Panc1 (cell line): ENCODE measurements at regions not wholly inside any gene's neighbourhood (a gene's known extent, or its start where the extent isn't known, plus 50 kb on each side); places are given as distances from the start of the nearest gene placed in this dataset.
"Not testable (repeated sequence)": the region's sequence is repeated elsewhere in the genome, so short reads cannot be mapped to it uniquely, and the experiment has no call there.

ENCODE experiments used
- ATAC-seq: fragments of 200-7000 bp; cut with Tn5 transposase; 2 replicates; pipeline ENCODE4 v1.9.1; 2020; ENCODE audit warnings: mild to moderate bottlenecking, moderate library complexity
- BruUV-seq: library from RNA; stranded (reverse); fragments of 400-500 nt; replicated peaks from 2 replicates; lab custom pipeline; 2021; lab: Mats Ljungman, UMichigan
- CTCF ChIA-PET: fragments of 300-600 bp; sonication (Branson Sonifier 250); formaldehyde crosslinking; loops from one replicate; lab custom pipeline; 2022; ENCODE audit warnings: antibody characterized with exemption; lab: Charles Lee
- POLR2A ChIA-PET: fragments of 300-600 bp; sonication (Branson Sonifier 250); formaldehyde crosslinking; loops from one replicate; lab custom pipeline; 2022; ENCODE audit warnings: antibody characterized with exemption; lab: Charles Lee
- DNase-seq: peaks from one replicate; pipeline ENCODE4 v3.0.0-alpha.2; 2010; ENCODE audit warnings: low read depth, low spot score
- H3K27ac ChIP-seq: 2 replicates; pipeline ENCODE4 v1.5.1; 2011; ENCODE audit warnings: mild to moderate bottlenecking, low read length, inconsistent platforms
- H3K27me3 ChIP-seq: fragments of 200-500 bp; sonication (Bioruptor generic); 2 replicates; pipeline ENCODE4 v1.6.0; 2014; ENCODE audit warnings: low read length, inconsistent platforms; ENCODE audit not compliant: control insufficient read depth, insufficient read depth
- H3K36me3 ChIP-seq: fragments of 200-500 bp; sonication (Bioruptor generic); 2 replicates; pipeline ENCODE4 v1.5.1; 2014; ENCODE audit warnings: inconsistent platforms, mild to moderate bottlenecking, low read length, moderate library complexity; ENCODE audit not compliant: control insufficient read depth, insufficient read depth
- H3K4me1 ChIP-seq: 2 replicates; pipeline ENCODE4 v1.5.1; 2011; ENCODE audit warnings: inconsistent platforms, mild to moderate bottlenecking, low read length, moderate library complexity; ENCODE audit not compliant: control insufficient read depth, insufficient read depth
- H3K4me3 ChIP-seq, 2 experiments: 2 replicates each; pipeline ENCODE4 v1.5.1; 2011 to 2012; ENCODE audit warnings: low read depth in 2 of 2, low read length in 2 of 2, mild to moderate bottlenecking in 2 of 2, inconsistent platforms in 1 of 2, moderate library complexity in 1 of 2
- H3K9me3 ChIP-seq: fragments of 200-500 bp; sonication (Bioruptor generic); 2 replicates; pipeline ENCODE4 v1.5.1; 2014; ENCODE audit warnings: low read depth, mild to moderate bottlenecking, inconsistent platforms, low read length, moderate library complexity; ENCODE audit not compliant: control insufficient read depth, insufficient read depth
- POLR2AphosphoS5 ChIP-seq: IDR thresholded peaks from 2 replicates; pipeline ENCODE4 v1.6.1; 2012; ENCODE audit warnings: mild to moderate bottlenecking, low read depth, low read length, moderate library complexity
- SIN3A ChIP-seq: IDR thresholded peaks from 2 replicates; pipeline ENCODE4 v1.6.1; 2012; ENCODE audit warnings: low read depth, mild to moderate bottlenecking, low read length, moderate library complexity, borderline replicate concordance; ENCODE audit not compliant: insufficient read depth
- TCF7L2 ChIP-seq: IDR thresholded peaks from 2 replicates; pipeline ENCODE4 v1.6.1; 2011; ENCODE audit warnings: mild to moderate bottlenecking, low read depth, low read length, inconsistent platforms
- in situ Hi-C: cut with HindIII; loops from 2 replicates; pipeline ENCODE4 v1.10.0; 2016; ENCODE audit warnings: low sequenced_read_pairs, low pct_unique_long_range_greater_than_20kb
- intact Hi-C: fragments of 100-400 bp; cut with micrococcal nuclease; formaldehyde crosslinking; loops from one replicate; pipeline ENCODE4 v1.10.0; 2022; ENCODE audit not compliant: unreplicated experiment
- TF ChIP-seq, protein P1 (sequence below): fragments of 450-650 bp; IDR thresholded peaks from 2 replicates; pipeline ENCODE4 v1.5.1; 2017; ENCODE audit warnings: mild to moderate bottlenecking
- TF ChIP-seq, protein P2 (sequence below), 2 experiments: IDR thresholded peaks; 2 replicates each; pipeline ENCODE4 v1.6.1; 2011 to 2012; ENCODE audit warnings: low read depth in 2 of 2, control low read depth in 1 of 2, low read length in 1 of 2, mild to moderate bottlenecking in 1 of 2, moderate library complexity in 1 of 2; ENCODE audit not compliant: insufficient read depth in 1 of 2

DNA sequence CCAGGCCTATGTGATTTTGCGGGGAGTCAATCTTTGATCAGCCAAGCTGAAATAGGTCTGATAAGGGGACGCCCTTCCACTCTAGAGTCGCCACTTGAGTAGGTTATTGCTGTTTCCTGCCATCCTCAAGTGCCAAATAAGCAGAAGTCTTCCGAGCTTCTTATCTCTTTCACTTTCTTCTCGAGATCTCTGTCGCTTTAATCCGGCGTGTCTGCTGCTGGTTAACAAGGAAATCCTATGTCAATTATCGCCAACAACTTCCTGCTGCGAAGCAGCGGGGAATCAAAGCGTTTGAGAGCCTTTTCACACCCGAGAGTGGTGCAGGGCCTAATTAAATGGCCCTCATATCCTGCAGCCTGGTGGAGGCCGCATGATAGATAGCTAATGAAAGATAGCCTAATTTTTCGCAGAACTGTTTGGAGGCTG, 215.9 kb downstream of the RAB11FIP2 start:
- no TSS peak for BruUV-seq
- CTCF ChIA-PET: no interaction called here
- in situ Hi-C loops (no loop called here), intact Hi-C loops (no loop called here)
- DNase-seq (no peak), ATAC-seq (no peak)
- no peak for TF ChIP-seq POLR2AphosphoS5
- TF ChIP-seq, protein P1, sequence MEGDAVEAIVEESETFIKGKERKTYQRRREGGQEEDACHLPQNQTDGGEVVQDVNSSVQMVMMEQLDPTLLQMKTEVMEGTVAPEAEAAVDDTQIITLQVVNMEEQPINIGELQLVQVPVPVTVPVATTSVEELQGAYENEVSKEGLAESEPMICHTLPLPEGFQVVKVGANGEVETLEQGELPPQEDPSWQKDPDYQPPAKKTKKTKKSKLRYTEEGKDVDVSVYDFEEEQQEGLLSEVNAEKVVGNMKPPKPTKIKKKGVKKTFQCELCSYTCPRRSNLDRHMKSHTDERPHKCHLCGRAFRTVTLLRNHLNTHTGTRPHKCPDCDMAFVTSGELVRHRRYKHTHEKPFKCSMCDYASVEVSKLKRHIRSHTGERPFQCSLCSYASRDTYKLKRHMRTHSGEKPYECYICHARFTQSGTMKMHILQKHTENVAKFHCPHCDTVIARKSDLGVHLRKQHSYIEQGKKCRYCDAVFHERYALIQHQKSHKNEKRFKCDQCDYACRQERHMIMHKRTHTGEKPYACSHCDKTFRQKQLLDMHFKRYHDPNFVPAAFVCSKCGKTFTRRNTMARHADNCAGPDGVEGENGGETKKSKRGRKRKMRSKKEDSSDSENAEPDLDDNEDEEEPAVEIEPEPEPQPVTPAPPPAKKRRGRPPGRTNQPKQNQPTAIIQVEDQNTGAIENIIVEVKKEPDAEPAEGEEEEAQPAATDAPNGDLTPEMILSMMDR: no peak
- TF ChIP-seq SIN3A: no peak
- TF ChIP-seq, protein P2, sequence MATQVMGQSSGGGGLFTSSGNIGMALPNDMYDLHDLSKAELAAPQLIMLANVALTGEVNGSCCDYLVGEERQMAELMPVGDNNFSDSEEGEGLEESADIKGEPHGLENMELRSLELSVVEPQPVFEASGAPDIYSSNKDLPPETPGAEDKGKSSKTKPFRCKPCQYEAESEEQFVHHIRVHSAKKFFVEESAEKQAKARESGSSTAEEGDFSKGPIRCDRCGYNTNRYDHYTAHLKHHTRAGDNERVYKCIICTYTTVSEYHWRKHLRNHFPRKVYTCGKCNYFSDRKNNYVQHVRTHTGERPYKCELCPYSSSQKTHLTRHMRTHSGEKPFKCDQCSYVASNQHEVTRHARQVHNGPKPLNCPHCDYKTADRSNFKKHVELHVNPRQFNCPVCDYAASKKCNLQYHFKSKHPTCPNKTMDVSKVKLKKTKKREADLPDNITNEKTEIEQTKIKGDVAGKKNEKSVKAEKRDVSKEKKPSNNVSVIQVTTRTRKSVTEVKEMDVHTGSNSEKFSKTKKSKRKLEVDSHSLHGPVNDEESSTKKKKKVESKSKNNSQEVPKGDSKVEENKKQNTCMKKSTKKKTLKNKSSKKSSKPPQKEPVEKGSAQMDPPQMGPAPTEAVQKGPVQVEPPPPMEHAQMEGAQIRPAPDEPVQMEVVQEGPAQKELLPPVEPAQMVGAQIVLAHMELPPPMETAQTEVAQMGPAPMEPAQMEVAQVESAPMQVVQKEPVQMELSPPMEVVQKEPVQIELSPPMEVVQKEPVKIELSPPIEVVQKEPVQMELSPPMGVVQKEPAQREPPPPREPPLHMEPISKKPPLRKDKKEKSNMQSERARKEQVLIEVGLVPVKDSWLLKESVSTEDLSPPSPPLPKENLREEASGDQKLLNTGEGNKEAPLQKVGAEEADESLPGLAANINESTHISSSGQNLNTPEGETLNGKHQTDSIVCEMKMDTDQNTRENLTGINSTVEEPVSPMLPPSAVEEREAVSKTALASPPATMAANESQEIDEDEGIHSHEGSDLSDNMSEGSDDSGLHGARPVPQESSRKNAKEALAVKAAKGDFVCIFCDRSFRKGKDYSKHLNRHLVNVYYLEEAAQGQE (IDR thresholded peaks at IDR 0.05; ENCODE audit: insufficient read depth in 1 of 2, low read depth in 2 of 2, low read length in 1 of 2): no peak
- no peak for TF ChIP-seq TCF7L2
- Histone ChIP-seq H3K27ac (no peak overlapping the region), H3K4me3 (no peak overlapping the region), H3K36me3 (no peaks in the 10 kb centered on the region), H3K27me3 (no peaks in the 10 kb centered on the region; the same call in 1 of the 2 replicates), H3K4me1 (no peaks in the 10 kb centered on the region), H3K9me3 (no peaks in the 10 kb centered on the region)
- POLR2A ChIA-PET: no interaction called here

DNA sequence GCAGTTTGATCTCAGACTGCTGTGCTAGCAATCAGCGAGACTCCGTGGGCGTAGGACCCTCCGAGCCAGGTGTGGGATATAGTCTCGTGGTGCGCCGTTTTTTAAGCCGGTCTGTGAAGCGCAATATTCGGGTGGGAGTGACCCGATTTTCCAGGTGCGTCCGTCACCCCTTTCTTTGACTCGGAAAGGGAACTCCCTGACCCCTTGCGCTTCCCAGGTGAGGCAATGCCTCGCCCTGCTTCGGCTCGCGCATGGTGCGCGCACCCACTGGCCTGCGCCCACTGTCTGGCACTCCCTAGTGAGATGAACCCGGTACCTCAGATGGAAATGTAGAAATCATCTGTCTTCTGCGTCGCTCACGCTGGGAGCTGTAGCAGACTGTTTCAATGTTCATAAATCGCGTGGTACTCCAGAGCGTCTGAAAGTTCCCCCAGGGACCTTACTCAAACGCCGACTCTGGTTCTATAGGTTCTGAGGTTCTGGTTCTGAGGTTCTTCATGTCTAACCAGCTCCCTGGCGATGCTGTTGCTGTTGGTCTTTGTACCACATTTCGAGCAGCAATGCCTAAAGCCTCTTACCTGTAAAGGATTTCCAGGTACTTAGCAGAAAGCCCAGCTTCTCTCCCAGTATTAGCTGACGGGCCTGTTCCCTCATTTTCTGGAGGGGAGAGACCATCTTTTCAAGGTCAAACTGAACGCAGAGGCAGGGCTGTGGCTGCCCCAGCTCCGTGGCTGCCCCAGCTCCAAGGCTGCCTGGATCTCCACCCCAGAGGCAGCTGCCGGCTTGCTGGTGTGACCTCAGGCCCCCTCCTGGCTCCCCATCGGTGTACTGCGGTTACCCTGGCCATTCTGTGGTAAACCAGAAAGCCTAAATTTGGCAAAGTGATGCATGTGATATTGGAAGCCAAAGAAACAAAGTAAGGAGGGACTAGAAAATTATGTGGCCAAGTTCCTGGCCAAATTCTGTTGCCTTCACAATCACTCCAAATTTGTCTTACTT, 207.9 kb downstream of the RAB11FIP2 start:
- POLR2A ChIA-PET, H3K4me1 ChIP-seq, BruUV-seq, in situ Hi-C loops, intact Hi-C loops, CTCF ChIA-PET, H3K4me3 ChIP-seq, H3K36me3 ChIP-seq, H3K27ac ChIP-seq, H3K9me3 ChIP-seq, ATAC-seq, DNase-seq: not testable (repeated sequence)
- peaks cover 10% of the 10 kb centered on the region for H3K27me3 ChIP-seq

DNA sequence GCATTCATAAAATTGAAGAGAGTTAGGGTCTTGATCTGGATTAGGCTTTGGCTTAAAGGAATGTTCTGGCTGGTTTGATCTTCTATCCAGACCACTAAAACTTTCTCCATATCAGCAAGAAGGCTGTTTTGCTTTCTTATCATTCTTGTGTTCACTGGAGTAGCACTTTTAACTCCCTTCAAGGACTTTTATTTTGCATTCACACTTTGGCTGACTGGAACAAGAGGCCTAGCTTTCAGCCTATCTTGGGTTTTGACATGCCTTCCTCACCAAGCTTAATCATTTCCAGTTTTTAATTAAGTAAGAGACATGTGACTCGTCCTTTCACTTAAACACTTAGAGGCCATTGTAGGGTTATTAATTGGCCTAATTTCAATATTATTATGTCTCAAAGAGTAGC, 190.3 kb downstream of the RAB11FIP2 start:
- BruUV-seq, H3K27ac ChIP-seq, H3K27me3 ChIP-seq, CTCF ChIA-PET, ATAC-seq, H3K4me3 ChIP-seq, in situ Hi-C loops, H3K4me1 ChIP-seq, DNase-seq, H3K9me3 ChIP-seq, intact Hi-C loops, POLR2A ChIA-PET, H3K36me3 ChIP-seq: not testable (repeated sequence)
